ENCODE measurements at regions not wholly inside any gene's neighbourhood (a gene's known extent, or its start where the extent isn't known, plus 50 kb on each side); places are given as distances from the start of the nearest gene placed in this dataset.

DNA sequence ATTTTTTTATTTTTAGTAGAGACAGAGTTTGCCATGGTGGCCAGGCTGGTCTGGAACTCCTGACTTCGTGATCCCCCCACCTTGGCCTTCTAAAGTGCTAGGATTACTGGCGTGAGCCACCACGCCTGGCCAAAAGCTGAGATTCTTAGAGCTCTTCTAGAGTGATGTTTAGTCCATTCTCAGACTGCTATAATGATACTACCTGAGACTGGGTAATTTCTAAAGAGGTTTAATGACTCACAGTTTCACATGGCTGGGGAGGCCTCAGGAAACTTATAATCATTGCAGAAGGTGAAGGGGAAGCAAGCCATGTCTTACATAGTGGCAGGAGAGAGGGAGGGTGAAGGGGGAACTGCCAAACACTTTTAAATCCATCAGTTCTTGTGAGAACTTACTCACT is 1804.9 kb upstream of the LRRTM1 start:
- Histone ChIP-seq H3K36me3 (ENCODE audit: control insufficient read depth, low read length) (no peaks in the 10 kb centered on the region), H3K27me3 (ENCODE audit: control insufficient read depth, low read length) (no peaks in the 10 kb centered on the region), H3K4me2 (ENCODE audit: low read length) (no peak overlapping the region), H3F3A (ENCODE audit: control insufficient read depth, insufficient read depth) (no peaks in the 10 kb centered on the region), H3K9me3 (ENCODE audit: control insufficient read depth, insufficient read depth, low read length) (no peaks in the 10 kb centered on the region), H3K79me2 (ENCODE audit: control insufficient read depth, low read length) (no peaks in the 10 kb centered on the region), H3K4me3 (ENCODE audit: low read length) (no peak overlapping the region), H3K9me2 (replicated peaks; ENCODE audit: control insufficient read depth, low read length) (no peaks in the 10 kb centered on the region), H4K20me1 (ENCODE audit: control insufficient read depth, insufficient read depth, low read depth, low read length) (no peaks in the 10 kb centered on the region), H3K27ac (ENCODE audit: low read depth, low read length) (no peak overlapping the region), H3K4me1 (ENCODE audit: control insufficient read depth, low read length) (no peaks in the 10 kb centered on the region)
- TF ChIP-seq, protein P1, sequence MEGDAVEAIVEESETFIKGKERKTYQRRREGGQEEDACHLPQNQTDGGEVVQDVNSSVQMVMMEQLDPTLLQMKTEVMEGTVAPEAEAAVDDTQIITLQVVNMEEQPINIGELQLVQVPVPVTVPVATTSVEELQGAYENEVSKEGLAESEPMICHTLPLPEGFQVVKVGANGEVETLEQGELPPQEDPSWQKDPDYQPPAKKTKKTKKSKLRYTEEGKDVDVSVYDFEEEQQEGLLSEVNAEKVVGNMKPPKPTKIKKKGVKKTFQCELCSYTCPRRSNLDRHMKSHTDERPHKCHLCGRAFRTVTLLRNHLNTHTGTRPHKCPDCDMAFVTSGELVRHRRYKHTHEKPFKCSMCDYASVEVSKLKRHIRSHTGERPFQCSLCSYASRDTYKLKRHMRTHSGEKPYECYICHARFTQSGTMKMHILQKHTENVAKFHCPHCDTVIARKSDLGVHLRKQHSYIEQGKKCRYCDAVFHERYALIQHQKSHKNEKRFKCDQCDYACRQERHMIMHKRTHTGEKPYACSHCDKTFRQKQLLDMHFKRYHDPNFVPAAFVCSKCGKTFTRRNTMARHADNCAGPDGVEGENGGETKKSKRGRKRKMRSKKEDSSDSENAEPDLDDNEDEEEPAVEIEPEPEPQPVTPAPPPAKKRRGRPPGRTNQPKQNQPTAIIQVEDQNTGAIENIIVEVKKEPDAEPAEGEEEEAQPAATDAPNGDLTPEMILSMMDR (IDR thresholded peaks at IDR 0.05; ENCODE audit: low read depth, low read length, poor library complexity, severe bottlenecking): no peak
- no peak for TF ChIP-seq EZH2phosphoT487 (IDR thresholded peaks at IDR 0.05; ENCODE audit: borderline replicate concordance, low read length)

DNA sequence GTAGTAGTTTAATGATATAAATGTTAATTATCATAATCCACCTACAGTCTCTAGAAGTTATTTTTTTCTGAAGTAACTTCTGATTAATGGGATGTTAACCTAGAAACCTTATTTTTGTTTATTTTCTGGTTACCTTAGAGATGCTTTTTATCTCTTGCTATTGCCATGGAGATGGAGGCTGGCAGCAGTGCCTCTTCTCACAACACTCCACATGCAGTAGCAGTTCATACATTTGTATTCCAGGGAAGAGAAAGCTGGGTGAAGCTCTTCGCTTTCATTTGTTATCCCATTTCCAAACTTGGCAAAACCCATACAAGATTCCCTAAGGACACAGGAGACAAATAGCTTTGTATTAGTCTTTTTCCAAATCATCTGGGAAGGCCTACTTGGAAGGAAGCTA is 1794.1 kb upstream of the LRRTM1 start:
- Histone ChIP-seq H3K36me3 (ENCODE audit: control insufficient read depth, low read length) (no peaks in the 10 kb centered on the region), H3K9me2 (replicated peaks; ENCODE audit: control insufficient read depth, low read length) (no peaks in the 10 kb centered on the region), H3K4me3 (ENCODE audit: low read length) (no peak overlapping the region), H3K27ac (ENCODE audit: low read depth, low read length) (no peak overlapping the region), H3K27me3 (ENCODE audit: control insufficient read depth, low read length) (no peaks in the 10 kb centered on the region), H3K79me2 (ENCODE audit: control insufficient read depth, low read length) (no peaks in the 10 kb centered on the region), H3K9me3 (ENCODE audit: control insufficient read depth, insufficient read depth, low read length) (no peaks in the 10 kb centered on the region), H3K4me2 (ENCODE audit: low read length) (no peak overlapping the region), H3K4me1 (ENCODE audit: control insufficient read depth, low read length) (no peaks in the 10 kb centered on the region), H3F3A (ENCODE audit: control insufficient read depth, insufficient read depth) (no peaks in the 10 kb centered on the region), H4K20me1 (ENCODE audit: control insufficient read depth, insufficient read depth, low read depth, low read length) (no peaks in the 10 kb centered on the region)
- TF ChIP-seq, protein P1 (IDR thresholded peaks at IDR 0.05; ENCODE audit: low read depth, low read length, poor library complexity, severe bottlenecking): no peak
- no peak for TF ChIP-seq EZH2phosphoT487 (IDR thresholded peaks at IDR 0.05; ENCODE audit: borderline replicate concordance, low read length)

DNA sequence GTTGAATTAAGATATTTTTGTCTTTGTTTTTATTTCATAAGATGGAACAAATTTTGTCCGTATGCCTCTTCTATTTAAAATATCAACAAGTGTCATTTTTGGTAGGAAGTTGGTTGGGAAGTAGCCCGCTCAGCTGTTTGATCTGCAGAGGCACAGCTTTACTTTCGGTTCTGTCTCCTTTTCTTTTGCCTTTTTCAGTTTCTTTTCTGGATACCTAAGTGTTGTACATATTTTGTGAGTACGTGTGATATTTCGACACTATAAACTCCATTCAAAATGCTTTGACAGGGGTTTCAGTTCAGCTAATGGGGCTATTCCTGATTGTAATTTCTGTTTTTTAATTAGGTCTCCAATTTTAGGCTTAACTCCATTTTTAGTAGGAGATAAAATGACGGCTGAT is 1785.0 kb upstream of the LRRTM1 start:
- H3F3A ChIP-seq (ENCODE audit: control insufficient read depth, insufficient read depth): no peaks in the 10 kb centered on the region
- no peak for TF ChIP-seq EZH2phosphoT487 (IDR thresholded peaks at IDR 0.05; ENCODE audit: borderline replicate concordance, low read length)
- TF ChIP-seq, protein P1 (IDR thresholded peaks at IDR 0.05; ENCODE audit: low read depth, low read length, poor library complexity, severe bottlenecking): no peak
- H3K36me3 ChIP-seq (ENCODE audit: control insufficient read depth, low read length): no peaks in the 10 kb centered on the region
- H3K27ac ChIP-seq (ENCODE audit: low read depth, low read length): no peak overlapping the region
- no peak overlapping the region for H3K4me3 ChIP-seq (ENCODE audit: low read length)
- no peaks in the 10 kb centered on the region for H3K27me3 ChIP-seq (ENCODE audit: control insufficient read depth, low read length)
- no peaks in the 10 kb centered on the region for H3K4me1 ChIP-seq (ENCODE audit: control insufficient read depth, low read length)
- no peak overlapping the region for H3K4me2 ChIP-seq (ENCODE audit: low read length)
- H3K9me3 ChIP-seq (ENCODE audit: control insufficient read depth, insufficient read depth, low read length): no peaks in the 10 kb centered on the region; the same call in 1 of the 2 replicates
- no peaks in the 10 kb centered on the region for H3K79me2 ChIP-seq (ENCODE audit: control insufficient read depth, low read length)
- H4K20me1 ChIP-seq (ENCODE audit: control insufficient read depth, insufficient read depth, low read depth, low read length): no peaks in the 10 kb centered on the region
- H3K9me2 ChIP-seq (replicated peaks; ENCODE audit: control insufficient read depth, low read length): no peaks in the 10 kb centered on the region

Measured in DOHH2 (cell line).